HG03469 (cell line): ENCODE measurements at regions not wholly inside any gene's neighbourhood (a gene's known extent, or its start where the extent isn't known, plus 50 kb on each side); places are given as distances from the start of the nearest gene placed in this dataset.
"Not testable (repeated sequence)": the region's sequence is repeated elsewhere in the genome, so short reads cannot be mapped to it uniquely, and the experiment has no call there.

Source experiments
- ATAC-seq: cut with Tn5 transposase; IDR thresholded peaks from one replicate; pipeline ENCODE4 v1.9.1; 2021; ENCODE audit warnings: mild to moderate bottlenecking, moderate library complexity, moderate number of reproducible peaks; ENCODE audit not compliant: unreplicated experiment

- ATAC-seq, result no peak
Measured at GRCh38 chr2:153532140-153532539, 53.6 kb upstream of the RPRM start.

GRCh38 chr2:153533803-153534202, 55.2 kb upstream of the RPRM start:
- not testable (repeated sequence) for ATAC-seq

- not testable (repeated sequence) for ATAC-seq
Measured at GRCh38 chr2:153534590-153534989, 56.0 kb upstream of the RPRM start.

GRCh38 chr2:153536115-153536514, 57.6 kb upstream of the RPRM start:
- no peak for ATAC-seq

GRCh38 chr2:153538102-153538501, 59.5 kb upstream of the RPRM start:
- ATAC-seq, result not testable (repeated sequence)

- peak; percentile 69 for ATAC-seq
Measured at GRCh38 chr2:153543635-153544071, 65.1 kb upstream of the RPRM start.

- ATAC-seq, result no peak
Measured at GRCh38 chr2:153546358-153546757, 67.8 kb upstream of the RPRM start.

GRCh38 chr2:153548536-153548935, 70.0 kb upstream of the RPRM start:
- ATAC-seq, result no peak

GRCh38 chr2:153551698-153552097, 73.1 kb upstream of the RPRM start:
- no peak for ATAC-seq

- no peak for ATAC-seq
Measured at GRCh38 chr2:153557211-153557610, 78.6 kb upstream of the RPRM start.

GRCh38 chr2:153557714-153558113, 79.2 kb upstream of the RPRM start:
- no peak for ATAC-seq

GRCh38 chr2:153558247-153558646, 79.7 kb upstream of the RPRM start:
- no peak for ATAC-seq

GRCh38 chr2:153567367-153567766, 88.8 kb upstream of the RPRM start:
- ATAC-seq, result no peak

- ATAC-seq, result no peak
Measured at GRCh38 chr2:153568105-153568504, 89.5 kb upstream of the RPRM start.

- no peak for ATAC-seq
Measured at GRCh38 chr2:153575171-153575853, 96.8 kb upstream of the RPRM start.

- ATAC-seq, result no peak
Measured at GRCh38 chr2:153584244-153584643, 105.7 kb upstream of the RPRM start.

- ATAC-seq, result no peak
Measured at GRCh38 chr2:153588408-153588807, 109.8 kb upstream of the RPRM start.

- no peak for ATAC-seq
Measured at GRCh38 chr2:153589586-153589985, 111.0 kb upstream of the RPRM start.

- ATAC-seq, result not testable (repeated sequence)
Measured at GRCh38 chr2:153593086-153593485, 114.5 kb upstream of the RPRM start.

GRCh38 chr2:153595939-153596338, 117.4 kb upstream of the RPRM start:
- ATAC-seq, result no peak

- no peak for ATAC-seq
Measured at GRCh38 chr2:153601812-153602211, 123.2 kb upstream of the RPRM start.

- no peak for ATAC-seq
Measured at GRCh38 chr2:153604133-153604532, 125.6 kb upstream of the RPRM start.

- ATAC-seq, result no peak
Measured at GRCh38 chr2:153606623-153607022, 128.1 kb upstream of the RPRM start.
